B cell (primary cell): ENCODE measurements at regions not wholly inside any gene's neighbourhood (a gene's known extent, or its start where the extent isn't known, plus 50 kb on each side); places are given as distances from the start of the nearest gene placed in this dataset.

Experiments
- ATAC-seq: fragments of 200-7000 bp; cut with Tn5 transposase; one replicate; pipeline ENCODE4 v1.10.0; 2021; ENCODE audit warnings: low read depth, mild to moderate bottlenecking, moderate number of reproducible peaks, moderate library complexity
- CTCF ChIA-PET: fragments of 350-600 bp; sonication (Branson Sonifier 250); formaldehyde crosslinking; loops from one replicate; lab custom pipeline; 2021; ENCODE audit warnings: antibody characterized with exemption, inconsistent platforms; lab: Charles Lee
- POLR2A ChIA-PET: fragments of 350-600 bp; sonication (Branson Sonifier 250); formaldehyde crosslinking; loops from one replicate; lab custom pipeline; 2021; ENCODE audit warnings: antibody characterized with exemption; lab: Charles Lee
- DNase-seq: peaks from one replicate; pipeline ENCODE4 v3.0.0; 2013
- H2AFZ ChIP-seq: 2 replicates; pipeline ENCODE4 v1.6.1; 2012; ENCODE audit warnings: mild to moderate bottlenecking, low read depth, low read length; ENCODE audit not compliant: insufficient read depth, poor library complexity, severe bottlenecking
- H3K27ac ChIP-seq, 2 donors: 1 replicate in 1 of 2; 2 replicates in 1 of 2; pipeline ENCODE4 v1.5.1; 2012 to 2013; ENCODE audit warnings: low read length in 2 of 2, mild to moderate bottlenecking in 2 of 2, moderate library complexity in 1 of 2
- H3K27me3 ChIP-seq, 4 experiments: fragments of 200-600 bp in 1 of 4; sonication (generic) in 1 of 4; replicated peaks in 1 of 4; 1 replicate in 2 of 4; 2 replicates in 2 of 4; pipeline versions ENCODE4 v1.6.1 to v1.7.0; 2013 to 2016; ENCODE audit warnings: low read length in 3 of 4, mild to moderate bottlenecking in 2 of 4, mixed read lengths in 1 of 4, moderate library complexity in 1 of 4; ENCODE audit not compliant: insufficient read depth in 4 of 4, control insufficient read depth in 3 of 4; ENCODE audit errors: control extremely low read depth in 1 of 4
- H3K36me3 ChIP-seq, 2 experiments: replicated peaks in 1 of 2; 1 replicate in 1 of 2; 2 replicates in 1 of 2; pipeline versions ENCODE4 v1.6.1 to v1.7.1; 2013; ENCODE audit warnings: low read length in 1 of 2; ENCODE audit not compliant: insufficient read depth in 2 of 2, control insufficient read depth in 1 of 2; ENCODE audit errors: control extremely low read depth in 1 of 2, extremely low read depth in 1 of 2
- H3K4me1 ChIP-seq, 2 donors: fragments of 200-600 bp in 1 of 2; sonication (generic) in 1 of 2; 1 replicate in 1 of 2; 2 replicates in 1 of 2; pipeline versions ENCODE4 v1.5.1 to v1.6.1; 2013 to 2017; ENCODE audit warnings: low read length in 2 of 2; ENCODE audit not compliant: control insufficient read depth in 2 of 2, insufficient read depth in 2 of 2
- H3K4me2 ChIP-seq: replicated peaks from 2 replicates; pipeline ENCODE3; 2012; ENCODE audit warnings: mild to moderate bottlenecking, low read depth, low read length; ENCODE audit not compliant: poor library complexity, severe bottlenecking
- H3K4me3 ChIP-seq, 5 experiments: fragments of 200-600 bp in 1 of 5; sonication (generic) in 1 of 5; 1 replicate in 3 of 5; 2 replicates in 2 of 5; pipeline versions ENCODE4 v1.5.1 to v1.7.0; 2011 to 2016; ENCODE audit warnings: low read length in 4 of 5, mild to moderate bottlenecking in 4 of 5, low read depth in 2 of 5, control low read depth in 1 of 5, moderate library complexity in 1 of 5; ENCODE audit not compliant: insufficient read depth in 1 of 5; ENCODE audit errors: control extremely low read depth in 1 of 5, extremely low read depth in 1 of 5
- H3K79me2 ChIP-seq: fragments of 200-600 bp; sonication (generic); one replicate; pipeline ENCODE4 v1.6.0; 2016; ENCODE audit warnings: low read length; ENCODE audit not compliant: control insufficient read depth, insufficient read depth
- H3K9ac ChIP-seq: fragments of 200-600 bp; sonication (generic); 2 replicates; pipeline ENCODE4 v1.6.1; 2017; ENCODE audit warnings: mild to moderate bottlenecking, low read length, moderate library complexity
- H3K9me3 ChIP-seq, 3 donors: one replicate each; pipeline versions ENCODE4 v1.6.1 to v1.7.1; 2013; ENCODE audit warnings: low read length in 2 of 3; ENCODE audit not compliant: control insufficient read depth in 2 of 3, insufficient read depth in 1 of 3; ENCODE audit errors: control extremely low read depth in 1 of 3
- H4K20me1 ChIP-seq: 2 replicates; pipeline ENCODE4 v1.6.0; 2012; ENCODE audit warnings: mild to moderate bottlenecking, low read length; ENCODE audit not compliant: insufficient read depth, control insufficient read depth, poor library complexity, severe bottlenecking
- H3K27ac Mint-ChIP-seq: one replicate; pipeline ENCODE4 v1.8.0; 2021; ENCODE audit warnings: mixed read lengths
- H3K27me3 Mint-ChIP-seq: one replicate; pipeline ENCODE4 v1.8.0; 2021; ENCODE audit warnings: mixed read lengths
- H3K4me1 Mint-ChIP-seq: one replicate; pipeline ENCODE4 v1.8.0; 2021; ENCODE audit warnings: mixed read lengths
- H3K4me3 Mint-ChIP-seq: one replicate; pipeline ENCODE4 v1.8.0; 2021; ENCODE audit warnings: mixed read lengths
- H3K9me3 Mint-ChIP-seq: one replicate; pipeline ENCODE4 v1.8.0; 2022; ENCODE audit warnings: mixed read lengths; ENCODE audit not compliant: insufficient read depth
- EZH2 ChIP-seq: IDR thresholded peaks from 2 replicates; pipeline ENCODE4 v1.6.1; 2012; ENCODE audit warnings: borderline replicate concordance, low read depth, mild to moderate bottlenecking, moderate library complexity, low read length; ENCODE audit not compliant: insufficient read depth, poor library complexity, severe bottlenecking
- WGBS: methylation state at CpG from one replicate; pipeline ENCODE4 v1.1.5; 2013; ENCODE audit warnings: missing lambda C conversion rate; ENCODE audit not compliant: insufficient coverage; 5-methylcytosine and 5-hydroxymethylcytosine counted together
- intact Hi-C: fragments of 100-400 bp; cut with micrococcal nuclease; formaldehyde crosslinking; loops from one replicate; pipeline ENCODE4 v1.10.0; 2022
- TF ChIP-seq, protein P1 (sequence below): fragments of 200-600 bp; IDR thresholded peaks from one replicate; pipeline ENCODE4 v1.8.0; 2022; ENCODE audit warnings: antibody characterized with exemption, mild to moderate bottlenecking

DNA sequence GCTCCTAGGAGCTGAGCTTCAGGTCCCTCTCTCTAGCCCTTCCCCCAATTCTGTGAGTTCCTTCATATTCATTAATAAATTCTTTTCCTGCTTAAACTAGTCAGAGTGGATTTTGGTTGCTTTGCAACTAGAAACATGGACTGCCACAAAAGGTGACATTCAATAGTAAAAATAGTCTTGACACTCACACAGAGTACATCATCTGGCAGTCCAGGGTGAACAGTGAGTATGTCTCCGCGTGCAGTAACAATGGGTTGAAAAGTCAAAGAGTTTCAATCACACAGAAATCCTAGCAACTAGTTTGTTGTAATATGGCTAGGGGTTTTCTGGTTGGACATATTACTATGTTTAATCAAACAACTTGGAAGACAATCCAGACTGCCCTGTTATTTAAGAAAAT lies 168.8 kb upstream of the TBX20 start:
- intact Hi-C loops = no loop called here
- H3K27me3 ChIP-seq = peaks cover 0 to 5% (median 0%) of the 10 kb centered on the region in 4 experiments
- POLR2A ChIA-PET = no interaction called here
- H3K4me1 Mint-ChIP-seq = no peaks in the 10 kb centered on the region
- no peak for ATAC-seq
- no peak overlapping the region for H3K27ac ChIP-seq
- no peak overlapping the region for H3K27ac Mint-ChIP-seq
- no peak overlapping the region for H3K4me2 ChIP-seq
- WGBS = no CpG with 5 or more reads among the region's 2 CpGs
- no peaks in the 10 kb centered on the region for H3K9me3 Mint-ChIP-seq
- H3K4me3 Mint-ChIP-seq = no peak overlapping the region
- H3K4me3 ChIP-seq = no peak overlapping the region
- no peaks in the 10 kb centered on the region for H4K20me1 ChIP-seq
- TF ChIP-seq, protein P1, sequence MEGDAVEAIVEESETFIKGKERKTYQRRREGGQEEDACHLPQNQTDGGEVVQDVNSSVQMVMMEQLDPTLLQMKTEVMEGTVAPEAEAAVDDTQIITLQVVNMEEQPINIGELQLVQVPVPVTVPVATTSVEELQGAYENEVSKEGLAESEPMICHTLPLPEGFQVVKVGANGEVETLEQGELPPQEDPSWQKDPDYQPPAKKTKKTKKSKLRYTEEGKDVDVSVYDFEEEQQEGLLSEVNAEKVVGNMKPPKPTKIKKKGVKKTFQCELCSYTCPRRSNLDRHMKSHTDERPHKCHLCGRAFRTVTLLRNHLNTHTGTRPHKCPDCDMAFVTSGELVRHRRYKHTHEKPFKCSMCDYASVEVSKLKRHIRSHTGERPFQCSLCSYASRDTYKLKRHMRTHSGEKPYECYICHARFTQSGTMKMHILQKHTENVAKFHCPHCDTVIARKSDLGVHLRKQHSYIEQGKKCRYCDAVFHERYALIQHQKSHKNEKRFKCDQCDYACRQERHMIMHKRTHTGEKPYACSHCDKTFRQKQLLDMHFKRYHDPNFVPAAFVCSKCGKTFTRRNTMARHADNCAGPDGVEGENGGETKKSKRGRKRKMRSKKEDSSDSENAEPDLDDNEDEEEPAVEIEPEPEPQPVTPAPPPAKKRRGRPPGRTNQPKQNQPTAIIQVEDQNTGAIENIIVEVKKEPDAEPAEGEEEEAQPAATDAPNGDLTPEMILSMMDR = no peak
- no peak for TF ChIP-seq EZH2
- H3K9ac ChIP-seq = no peak overlapping the region
- CTCF ChIA-PET = interaction anchor here (1.2 to 5.2 kb wide), 2 partner anchors 201 to 484 kb away, joined by 3 to 55 read pairs; no protein-coding TSS in a partner anchor
- H3K79me2 ChIP-seq = no peaks in the 10 kb centered on the region
- H2AFZ ChIP-seq = no peak overlapping the region
- DNase-seq = no peak
- H3K27me3 Mint-ChIP-seq = peaks cover 18% of the 10 kb centered on the region
- no peaks in the 10 kb centered on the region for H3K36me3 ChIP-seq
- no peaks in the 10 kb centered on the region for H3K4me1 ChIP-seq
- no peaks in the 10 kb centered on the region for H3K9me3 ChIP-seq

DNA sequence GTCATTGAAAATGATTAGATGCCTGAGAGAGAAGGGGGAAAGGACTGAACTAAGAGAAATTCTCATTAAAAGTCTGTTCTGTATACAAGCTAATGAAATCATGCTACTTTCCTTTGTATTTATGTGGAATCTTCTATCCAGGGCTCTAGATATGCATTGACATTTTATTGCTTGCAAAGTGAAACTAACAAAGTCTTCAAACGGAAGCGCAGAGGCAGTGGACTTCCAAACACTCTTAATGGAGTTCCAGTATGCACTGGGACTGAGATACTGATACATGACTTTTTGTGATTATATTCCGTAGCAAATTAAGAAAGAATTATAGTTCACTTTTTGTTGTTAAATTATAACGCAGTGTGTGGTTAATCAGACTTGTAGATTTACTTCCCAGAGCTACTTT lies 166.8 kb upstream of the TBX20 start:
- POLR2A ChIA-PET = no interaction called here
- no peaks in the 10 kb centered on the region for H3K4me1 Mint-ChIP-seq
- 84% methylated on average over 3 of the region's 4 CpGs for WGBS

More for the DNA sequence above, 166.8 kb upstream of the TBX20 start:
- Histone ChIP-seq H3K4me3 (no peak overlapping the region), H3K9ac (no peak overlapping the region), H3K9me3 (no peaks in the 10 kb centered on the region), H3K36me3 (no peaks in the 10 kb centered on the region), H4K20me1 (no peaks in the 10 kb centered on the region), H3K27me3 (peaks cover 0 to 2% (median 0%) of the 10 kb centered on the region in 4 experiments), H3K27ac (no peak overlapping the region), H2AFZ (no peak overlapping the region), H3K4me2 (no peak overlapping the region), H3K4me1 (no peaks in the 10 kb centered on the region), H3K79me2 (no peaks in the 10 kb centered on the region)
- Mint-ChIP-seq H3K27ac (no peak overlapping the region), H3K4me3 (no peak overlapping the region), H3K9me3 (no peaks in the 10 kb centered on the region), H3K27me3 (peaks cover 18% of the 10 kb centered on the region)
- CTCF ChIA-PET = interaction anchor here (1.0 to 1.3 kb wide), 2 partner anchors 39 to 208 kb away, joined by 3 read pairs; no protein-coding TSS in a partner anchor
- TF ChIP-seq EZH2 = no peak
- TF ChIP-seq, protein P1 = no peak
- intact Hi-C loops = no loop called here
- no peak for ATAC-seq
- DNase-seq = no peak
